GM12865 (cell line): ENCODE measurements at regions not wholly inside any gene's neighbourhood (a gene's known extent, or its start where the extent isn't known, plus 50 kb on each side); places are given as distances from the start of the nearest gene placed in this dataset.

ENCODE experiments used
- DNase-seq: peaks from one replicate; pipeline ENCODE4 v3.0.0; 2010; ENCODE audit warnings: low read depth
- H3K4me3 ChIP-seq: 2 replicates; pipeline ENCODE4 v1.5.1; 2011; ENCODE audit warnings: mild to moderate bottlenecking, low read depth, low read length, control low read depth
- CTCF ChIP-seq: IDR thresholded peaks from 2 replicates; pipeline ENCODE4 v1.5.1; 2011; ENCODE audit warnings: low read length, control low read depth, low read depth, inconsistent platforms; ENCODE audit not compliant: insufficient read depth; ENCODE audit errors: missing control alignments

- no peak overlapping the region for H3K4me3 ChIP-seq
- DNase-seq = no peak
- no peak for TF ChIP-seq CTCF
Measured at GRCh38 chr1:2961661-2962060, 59.6 kb upstream of the ACTRT2 start.

- H3K4me3 ChIP-seq = no peak overlapping the region
- no peak for TF ChIP-seq CTCF
- no peak for DNase-seq
Measured at GRCh38 chr1:2962061-2962460, 59.2 kb upstream of the ACTRT2 start.

- no peak for DNase-seq
- H3K4me3 ChIP-seq = no peak overlapping the region
- no peak for TF ChIP-seq CTCF
Measured at GRCh38 chr1:2962541-2962940, 58.7 kb upstream of the ACTRT2 start.

GRCh38 chr1:2962946-2963345, 58.3 kb upstream of the ACTRT2 start:
- DNase-seq = no peak
- no peak overlapping the region for H3K4me3 ChIP-seq
- TF ChIP-seq CTCF = no peak

GRCh38 chr1:2965676-2966075, 55.6 kb upstream of the ACTRT2 start:
- DNase-seq = no peak
- H3K4me3 ChIP-seq = no peak overlapping the region
- no peak for TF ChIP-seq CTCF

GRCh38 chr1:2966449-2967328, 54.6 kb upstream of the ACTRT2 start:
- no peak overlapping the region for H3K4me3 ChIP-seq
- TF ChIP-seq CTCF = no peak
- DNase-seq = no peak

- no peak for TF ChIP-seq CTCF
- DNase-seq = no peak
- no peak overlapping the region for H3K4me3 ChIP-seq
Measured at GRCh38 chr1:2967329-2967725, 53.9 kb upstream of the ACTRT2 start.
